GM12892 (cell line): ENCODE measurements at regions not wholly inside any gene's neighbourhood (a gene's known extent, or its start where the extent isn't known, plus 50 kb on each side); places are given as distances from the start of the nearest gene placed in this dataset.
"Not testable (repeated sequence)": the region's sequence is repeated elsewhere in the genome, so short reads cannot be mapped to it uniquely, and the experiment has no call there.

Experiments used
- DNase-seq: peaks from one replicate; pipeline ENCODE4 v3.0.0; 2011; ENCODE audit not compliant: insufficient read length
- FAIRE-seq: peaks from 2 replicates; lab custom pipeline; 2011; peaks lifted over from hg19 to GRCh38; lab: Jason Lieb, UNC
- POLR2A ChIP-seq: IDR thresholded peaks from 2 replicates; pipeline ENCODE4 v1.6.1; 2011; ENCODE audit warnings: low read depth, low read length, control low read depth
- POLR2AphosphoS5 ChIP-seq: IDR thresholded peaks from 2 replicates; pipeline ENCODE4 v1.6.1; 2011; ENCODE audit warnings: low read depth, low read length, control low read depth
- TAF1 ChIP-seq: IDR thresholded peaks from 2 replicates; pipeline ENCODE4 v1.6.1; 2011; ENCODE audit warnings: low read depth, mild to moderate bottlenecking, control low read depth, low read length, borderline replicate concordance

DNA sequence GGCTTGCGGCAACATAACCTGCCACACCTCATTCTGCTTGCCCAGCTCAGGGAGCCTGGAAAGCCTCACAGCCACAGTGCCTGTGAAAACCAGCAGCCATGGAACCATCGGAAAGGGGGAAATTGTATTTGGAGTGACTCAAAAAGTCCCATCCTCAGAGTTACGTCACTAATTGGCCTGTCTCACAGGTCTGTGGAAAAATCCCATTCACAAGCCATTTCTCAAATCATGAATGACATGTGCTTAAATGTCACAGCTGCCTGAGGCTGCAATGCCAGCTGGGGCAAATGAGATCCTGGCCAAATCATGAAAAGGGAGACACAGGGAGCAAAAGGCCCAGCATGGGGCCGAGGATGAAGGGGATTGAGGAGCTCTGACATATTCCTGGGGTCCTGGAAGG lies 486.9 kb upstream of the RAB6C start:
- DNase-seq, result no peak
- no peak for TF ChIP-seq POLR2A
- TF ChIP-seq POLR2AphosphoS5, result no peak
- TF ChIP-seq TAF1, result no peak
- FAIRE-seq, result no peak

DNA sequence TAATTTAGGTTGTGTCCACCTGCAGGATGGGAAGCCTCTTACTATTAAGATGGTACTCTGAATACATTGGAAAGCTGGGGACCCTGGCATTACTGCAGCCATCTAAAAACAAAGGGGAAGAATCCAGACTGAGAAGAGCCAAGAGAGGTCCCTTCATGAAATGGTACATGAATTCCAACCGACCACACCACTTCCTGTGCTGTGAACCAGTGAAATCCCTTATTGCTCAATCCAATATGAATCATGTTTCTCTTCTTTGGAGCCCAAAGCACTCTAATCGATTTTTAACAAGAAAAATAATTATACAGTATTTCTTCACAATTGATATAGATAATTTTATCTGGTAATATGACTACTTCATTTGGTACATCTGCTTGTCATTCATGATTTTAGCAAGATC lies 479.7 kb upstream of the RAB6C start:
- DNase-seq (no peak), FAIRE-seq (no peak)
- TF ChIP-seq POLR2AphosphoS5, result no peak
- no peak for TF ChIP-seq POLR2A
- TF ChIP-seq TAF1, result no peak

DNA sequence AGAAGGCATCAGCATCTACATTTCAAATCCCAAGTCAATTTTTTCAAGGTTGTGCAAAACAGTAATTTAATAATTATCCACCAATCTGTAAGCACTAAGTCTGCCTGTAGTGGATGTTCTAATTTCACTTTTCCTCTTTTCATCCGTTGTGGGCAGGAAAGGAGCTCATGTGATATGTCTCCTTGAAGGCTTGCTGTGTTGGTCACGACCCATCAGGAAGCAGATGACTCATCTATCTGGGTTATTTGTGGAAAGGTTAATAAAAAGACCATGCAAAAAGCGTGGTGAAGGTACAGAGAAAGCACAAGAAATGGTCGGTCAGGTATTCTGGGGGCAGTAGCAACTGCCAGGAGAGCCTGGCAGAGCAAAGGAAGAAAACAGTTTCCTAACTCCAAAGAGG lies 476.7 kb upstream of the RAB6C start:
- TF ChIP-seq POLR2A (no peak), POLR2AphosphoS5 (no peak), TAF1 (no peak)
- DNase-seq, result no peak

DNA sequence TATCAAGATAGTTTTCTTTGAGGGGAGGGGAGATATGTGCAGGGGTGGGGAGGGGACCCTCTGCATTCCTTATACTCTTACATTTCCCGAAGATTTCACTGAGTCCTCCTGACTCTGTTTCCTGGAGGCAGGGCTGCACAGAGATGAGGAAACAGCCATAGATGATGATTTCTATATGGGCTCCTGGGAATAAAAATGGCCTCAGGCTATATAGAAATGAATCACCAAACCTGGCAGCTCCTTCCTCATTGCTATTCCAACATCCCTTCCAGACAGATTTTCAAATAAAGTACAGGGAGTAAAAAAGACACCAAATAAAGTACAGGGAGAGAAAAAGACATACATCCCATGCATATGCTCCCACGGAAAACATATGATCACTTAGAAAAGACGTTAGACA lies 474.8 kb upstream of the RAB6C start:
- TF ChIP-seq TAF1, result no peak
- TF ChIP-seq POLR2AphosphoS5, result no peak
- no peak for TF ChIP-seq POLR2A
- FAIRE-seq (no peak), DNase-seq (no peak)

More for the DNA sequence above, 476.7 kb upstream of the RAB6C start:
- FAIRE-seq, result no peak

DNA sequence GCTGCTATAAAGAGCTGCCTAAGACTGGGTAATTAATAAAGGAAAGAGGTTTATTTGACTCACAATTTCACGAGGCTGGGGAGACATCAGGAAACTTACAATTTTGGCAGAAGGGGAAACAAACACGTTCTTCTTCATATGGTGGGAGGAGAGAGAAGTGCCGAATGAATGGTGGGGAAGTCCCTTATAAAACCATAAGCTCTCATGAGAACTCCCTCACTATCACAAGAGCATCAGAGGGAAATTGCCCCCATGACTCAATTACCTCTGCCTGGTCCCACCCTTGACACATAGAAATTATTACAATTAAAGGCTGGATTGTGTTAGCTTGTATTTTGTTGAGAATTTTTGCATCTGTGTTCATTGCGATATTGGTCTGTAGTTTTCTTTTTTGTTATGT lies 460.5 kb upstream of the RAB6C start:
- no peak for TF ChIP-seq TAF1
- TF ChIP-seq POLR2A, result no peak
- no peak for TF ChIP-seq POLR2AphosphoS5
- no peak for DNase-seq
- FAIRE-seq, result no peak

DNA sequence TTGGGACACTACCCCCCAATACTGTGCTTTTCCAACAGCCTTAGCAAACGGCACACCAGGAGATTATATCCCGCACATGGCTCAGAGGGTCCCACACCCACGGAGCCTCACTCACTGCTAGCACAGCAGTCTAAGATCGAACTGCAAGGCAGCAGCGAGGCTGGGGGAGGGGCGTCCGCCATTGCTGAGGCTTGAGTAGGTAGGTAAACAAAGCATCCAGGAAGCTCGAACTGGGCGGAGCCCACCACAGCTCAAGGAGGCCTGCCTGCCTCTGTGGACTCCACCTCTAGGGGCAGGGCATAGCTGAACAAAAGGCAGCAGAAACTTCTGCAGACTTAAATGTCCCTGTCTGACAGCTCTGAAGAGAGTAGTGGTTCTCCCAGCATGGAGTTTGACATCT lies 447.3 kb upstream of the RAB6C start:
- DNase-seq, FAIRE-seq: not testable (repeated sequence)

DNA sequence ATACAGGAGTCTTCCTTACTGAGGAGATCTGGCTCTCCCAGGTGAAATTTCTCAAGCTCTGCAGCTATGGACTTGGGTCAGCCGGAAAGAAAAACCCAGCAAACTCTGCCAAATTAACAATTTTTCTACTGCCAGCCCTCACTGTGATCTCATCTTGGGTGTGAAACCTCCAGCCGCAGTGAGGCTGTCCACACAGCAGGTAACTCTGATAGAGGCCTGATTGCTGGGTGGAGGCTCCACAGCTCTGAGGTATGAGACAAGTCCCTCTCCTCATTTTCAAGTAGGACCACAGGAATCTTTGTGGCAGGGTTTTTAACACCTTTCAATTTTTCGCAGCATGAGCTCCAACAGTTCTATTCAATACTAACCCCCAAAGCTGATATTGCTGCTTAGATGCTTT lies 430.6 kb upstream of the RAB6C start:
- no peak for TF ChIP-seq POLR2AphosphoS5
- no peak for TF ChIP-seq POLR2A
- no peak for TF ChIP-seq TAF1
- DNase-seq, result no peak
- FAIRE-seq, result no peak

DNA sequence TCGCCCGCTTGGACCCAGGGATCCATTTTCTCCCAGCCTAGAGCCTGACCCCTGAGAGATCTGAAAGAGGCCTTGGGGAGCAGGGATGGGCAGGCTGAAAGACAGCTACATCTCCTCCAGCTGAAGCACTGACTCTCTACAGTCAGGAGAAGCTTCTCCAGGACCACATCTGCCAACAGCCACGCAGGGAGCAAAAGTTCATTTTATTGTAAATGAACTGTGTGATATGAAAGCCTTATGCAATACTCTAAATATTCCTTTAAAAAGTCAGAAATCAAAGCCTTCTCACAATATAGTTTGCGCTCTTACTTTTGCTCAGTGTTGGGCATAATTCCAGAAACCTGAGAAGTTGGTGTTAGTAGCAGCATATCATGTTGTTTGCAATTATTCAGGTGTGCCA lies 428.9 kb upstream of the RAB6C start:
- TF ChIP-seq POLR2A, result no peak
- TF ChIP-seq POLR2AphosphoS5, result no peak
- no peak for TF ChIP-seq TAF1
- DNase-seq (no peak), FAIRE-seq (no peak)

DNA sequence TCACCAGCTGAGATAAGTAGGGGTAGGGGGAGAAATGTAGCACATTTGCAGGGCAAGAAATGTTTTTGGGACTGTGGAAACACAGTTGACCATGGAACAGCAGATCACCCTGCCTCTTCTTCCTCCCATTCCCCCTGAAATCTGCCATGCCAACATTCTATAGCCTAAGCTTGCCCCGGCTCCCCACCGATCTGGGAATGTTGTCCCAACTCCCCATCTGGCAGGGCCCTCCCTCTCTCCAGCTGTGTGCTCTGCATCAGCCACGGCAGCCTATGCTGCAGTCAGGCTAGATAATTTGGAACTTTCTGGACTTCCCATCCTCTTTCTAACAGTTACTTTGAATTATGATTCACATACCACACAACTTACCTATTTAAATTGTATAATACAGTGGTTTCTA lies 425.1 kb upstream of the RAB6C start:
- TF ChIP-seq POLR2A, result no peak
- no peak for TF ChIP-seq POLR2AphosphoS5
- no peak for TF ChIP-seq TAF1
- no peak for FAIRE-seq
- DNase-seq, result no peak

DNA sequence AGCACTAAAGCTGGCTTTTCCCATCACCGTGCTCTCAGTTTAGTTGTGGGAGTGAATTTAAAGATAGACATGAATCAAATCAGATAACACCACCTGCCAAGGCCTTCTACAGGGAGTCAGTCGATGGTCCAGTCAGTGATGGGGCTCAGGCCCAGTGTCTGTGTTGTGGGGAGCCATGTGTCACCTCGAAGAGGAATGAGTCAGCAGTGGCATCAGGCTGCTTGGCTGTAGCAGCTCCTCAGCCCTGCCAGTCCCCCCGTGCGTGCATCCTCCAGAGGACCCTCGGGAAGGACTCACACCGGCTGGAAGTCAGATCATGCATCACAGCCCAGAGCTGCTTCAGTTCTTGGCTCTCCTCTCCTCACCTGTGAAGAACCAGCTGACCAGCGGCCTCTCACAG lies 420.4 kb upstream of the RAB6C start:
- DNase-seq, result no peak
- FAIRE-seq, result no peak
- TF ChIP-seq POLR2AphosphoS5 (no peak), POLR2A (no peak), TAF1 (no peak)

DNA sequence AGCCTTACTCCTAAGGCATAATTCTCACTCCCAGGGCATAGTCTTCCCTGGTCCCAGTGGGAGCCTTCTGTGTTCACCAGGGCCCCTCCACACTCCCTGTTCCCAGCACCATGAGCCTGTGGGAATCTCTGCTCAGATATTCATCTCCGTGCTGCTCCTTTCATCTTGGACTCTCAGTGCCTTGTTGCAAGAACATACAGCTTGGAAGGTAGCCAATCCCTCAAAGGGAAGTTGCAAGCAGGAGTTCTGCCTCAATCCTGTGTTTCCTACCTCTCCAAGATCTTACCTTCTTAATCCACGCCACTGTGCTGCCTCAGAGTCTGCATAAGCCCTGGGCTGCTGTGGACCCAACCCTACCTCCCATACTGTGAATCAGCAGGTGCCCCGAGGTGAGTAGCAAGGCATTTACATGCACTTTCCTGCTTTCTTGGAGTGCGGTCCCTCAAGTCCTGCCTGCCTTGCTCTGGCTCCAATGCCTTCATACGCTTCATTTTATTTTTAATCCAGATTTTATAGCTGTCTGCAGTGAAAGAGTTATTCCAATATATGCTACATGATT lies 413.8 kb upstream of the RAB6C start:
- no peak for FAIRE-seq

DNA sequence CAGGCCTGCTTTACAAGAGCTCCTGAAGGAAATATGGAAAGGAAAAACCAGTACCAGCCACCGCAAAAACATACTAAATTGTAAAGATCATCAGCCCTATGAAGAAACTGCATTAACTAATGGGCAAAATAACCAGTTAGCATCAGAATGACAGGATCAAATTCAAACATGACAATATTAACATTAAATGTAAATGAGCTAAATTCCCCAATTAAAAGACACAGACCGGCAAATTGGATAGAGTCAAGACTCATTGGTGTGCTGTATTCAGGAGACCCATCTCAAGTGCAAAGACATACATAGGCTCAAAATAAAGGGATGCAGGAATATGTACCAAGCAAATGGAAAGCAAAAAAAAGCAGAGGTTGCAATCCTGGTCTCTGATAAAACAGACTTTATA lies 408.7 kb upstream of the RAB6C start:
- DNase-seq, FAIRE-seq: not testable (repeated sequence)

More for the DNA sequence above, 413.8 kb upstream of the RAB6C start:
- no peak for TF ChIP-seq POLR2AphosphoS5
- DNase-seq, result no peak

DNA sequence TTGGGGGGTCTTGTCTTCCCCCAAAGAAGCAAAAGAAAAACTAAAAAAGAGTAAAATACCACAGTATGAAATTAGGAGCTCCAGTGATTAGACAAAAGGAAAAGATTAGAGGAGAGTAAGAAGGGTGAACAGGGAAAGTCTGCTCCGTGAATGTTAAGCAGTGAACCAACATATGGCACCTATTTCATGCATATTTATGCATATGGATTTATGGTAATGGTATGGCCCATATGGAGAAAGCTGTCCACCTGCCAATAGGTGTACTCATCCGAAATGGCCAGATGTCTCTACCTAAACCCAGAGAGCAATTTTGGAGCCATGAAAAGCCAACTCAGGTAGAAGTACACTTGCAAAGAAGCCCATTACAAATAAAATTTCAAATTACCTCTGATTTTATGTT lies 404.0 kb upstream of the RAB6C start:
- DNase-seq, result no peak

More for the DNA sequence above, 404.0 kb upstream of the RAB6C start:
- no peak for FAIRE-seq
- TF ChIP-seq POLR2AphosphoS5 (no peak), TAF1 (no peak), POLR2A (no peak)
